ENCODE measurements at regions not wholly inside any gene's neighbourhood (a gene's known extent, or its start where the extent isn't known, plus 50 kb on each side); places are given as distances from the start of the nearest gene placed in this dataset.
A peak's percentile ranks its signal among the peaks of the same experiment; 100 is the strongest.

GRCh38 chr7:16060502-16060901 lies 360.8 kb downstream of the CRPPA start:
- Histone ChIP-seq H4K20me1 (ENCODE audit: insufficient read depth, low read length) (no peaks in the 10 kb centered on the region), H4K5ac (ENCODE audit: low read depth, low read length) (no peak overlapping the region), H3K27me3 (ENCODE audit: control insufficient read depth, insufficient read depth, low read length) (no peaks in the 10 kb centered on the region), H3K18ac (ENCODE audit: low read depth, low read length) (no peak overlapping the region), H2BK5ac (ENCODE audit: low read depth, low read length, poor library complexity, severe bottlenecking) (no peak overlapping the region), H3K9ac (ENCODE audit: low read depth, low read length) (no peak overlapping the region), H4K91ac (ENCODE audit: insufficient read depth, low read depth, low read length) (no peak overlapping the region), H3K4ac (ENCODE audit: low read depth, low read length) (no peak overlapping the region), H3K4me1 (ENCODE audit: control insufficient read depth, insufficient read depth, low read length) (peaks cover 8% of the 10 kb centered on the region), H3K36me3 (ENCODE audit: control insufficient read depth, insufficient read depth, low read length) (no peaks in the 10 kb centered on the region), H3K27ac (ENCODE audit: insufficient read depth, low read length) (no peak overlapping the region), H4K8ac (ENCODE audit: low read depth in 2 of 2, low read length in 2 of 2) (no peak overlapping the region), H3K4me2 (ENCODE audit: low read depth, low read length) (no peak overlapping the region), H3K14ac (replicated peaks; ENCODE audit: low read depth, low read length) (no peak overlapping the region), H3K23ac (ENCODE audit: low read depth, low read length) (no peak overlapping the region), H3K56ac (ENCODE audit: extremely low read depth, insufficient read depth, low read length) (no peak overlapping the region), H2AK9ac (replicated peaks; ENCODE audit: low read depth, low read length, poor library complexity) (no peak overlapping the region), H2BK15ac (ENCODE audit: low read depth, low read length) (no peak overlapping the region), H2AK5ac (ENCODE audit: low read depth, low read length) (no peak overlapping the region), H3K9me1 (ENCODE audit: insufficient read depth, low read length) (peaks cover 3% of the 10 kb centered on the region; the same call in 1 of the 2 replicates), H3K79me1 (ENCODE audit: low read depth in 1 of 2, low read length in 2 of 2) (no peaks in the 10 kb centered on the region), H3K4me3 (ENCODE audit: insufficient read depth, low read depth, low read length) (no peak overlapping the region), H2AFZ (replicated peaks; ENCODE audit: low read length, poor library complexity) (no peak overlapping the region), H2BK20ac (ENCODE audit: low read depth, low read length) (no peak overlapping the region), H2BK120ac (ENCODE audit: low read depth, low read length) (no peak overlapping the region), H3K9me3 (ENCODE audit: control insufficient read depth, insufficient read depth, low read length) (no peaks in the 10 kb centered on the region)
- intact Hi-C loops (cut with micrococcal nuclease) (no loop called here), dilution Hi-C loops (cut with HindIII; ENCODE audit: low sequenced_read_pairs, unreplicated experiment) (no loop called here), in situ Hi-C loops (cut with MboI; ENCODE audit: low sequenced_read_pairs) (loop anchor here (5.0 kb wide), 1 partner anchor 748 kb away; no protein-coding TSS in a partner anchor)
- POLR2A ChIA-PET (ENCODE audit: unreplicated experiment), result no interaction called here
- no peak for TF ChIP-seq MAZ (IDR thresholded peaks at IDR 0.05; ENCODE audit: borderline replicate concordance, low read depth, low read length)
- TF ChIP-seq MXI1 (IDR thresholded peaks at IDR 0.05; ENCODE audit: borderline replicate concordance, low read depth, low read length), result no peak
- TF ChIP-seq FOS (IDR thresholded peaks at IDR 0.05; ENCODE audit: low read depth, low read length), result 0 out of 2 replicates have a peak, but pooled peaks have one; percentile 16
- peak; percentile 51; the same call in 1 of the 2 replicates for TF ChIP-seq NFE2L2 (IDR thresholded peaks at IDR 0.05; ENCODE audit: low read depth, low read length)
- TF ChIP-seq CEBPB (IDR thresholded peaks at IDR 0.05; ENCODE audit: low read depth, low read length), result peak; percentile 35; the same call in 1 of the 2 replicates
- peak; percentile 64 for TF ChIP-seq MAFK (IDR thresholded peaks at IDR 0.05; ENCODE audit: low read depth, low read length)
- no peak for TF ChIP-seq USF2 (IDR thresholded peaks at IDR 0.05; ENCODE audit: low read depth, low read length)
- CTCF ChIA-PET, result no interaction called here
- BruUV-seq (replicated peaks), result no TSS peak
- peak; percentile 80 for ATAC-seq (ENCODE audit: low read depth)
- peak; percentile 50 for DNase-seq
